ENCODE measurements at regions not wholly inside any gene's neighbourhood (a gene's known extent, or its start where the extent isn't known, plus 50 kb on each side); places are given as distances from the start of the nearest gene placed in this dataset.

- TF ChIP-seq CHD7 (IDR thresholded peaks at IDR 0.05; ENCODE audit: insufficient replicate concordance, low read length), result no peak
These were observed 1089.3 kb downstream of the FAM181B start (continued) for GRCh38 chr11:81644239-81644840.

Measured in H1 (cell line).